IMR-90 (cell line): ENCODE measurements at regions not wholly inside any gene's neighbourhood (a gene's known extent, or its start where the extent isn't known, plus 50 kb on each side); places are given as distances from the start of the nearest gene placed in this dataset.

ENCODE experiments used
- ATAC-seq: fragments of 200-7000 bp; cut with Tn5 transposase; 2 replicates; pipeline ENCODE4 v1.9.1; 2020; ENCODE audit warnings: low read depth, mild to moderate bottlenecking, moderate library complexity
- BruUV-seq: library from RNA; stranded (reverse); fragments of 400-500 nt; replicated peaks from 2 replicates; lab custom pipeline; 2021; lab: Mats Ljungman, UMichigan
- CTCF ChIA-PET: fragments of 300-600 bp; formaldehyde crosslinking; extraction: SDS; loops from one replicate; lab custom pipeline; 2021; ENCODE audit warnings: antibody characterized with exemption; lab: Yijun Ruan, JAX
- POLR2A ChIA-PET: fragments of 300-600 bp; sonication (Branson Sonifier 250); formaldehyde crosslinking; loops from one replicate; lab custom pipeline; 2022; ENCODE audit warnings: antibody characterized with exemption; ENCODE audit not compliant: unreplicated experiment; lab: Charles Lee
- DNase-seq: peaks from one replicate; pipeline ENCODE4 v3.0.0; 2013
- H2AFZ ChIP-seq: replicated peaks from 2 replicates; pipeline ENCODE3; 2013; ENCODE audit warnings: low read length, mild to moderate bottlenecking; ENCODE audit not compliant: poor library complexity
- H2AK5ac ChIP-seq: 2 replicates; pipeline ENCODE4 v1.6.1; 2013; ENCODE audit warnings: low read depth, low read length, inconsistent platforms
- H2AK9ac ChIP-seq: replicated peaks from 2 replicates; pipeline ENCODE3; 2013; ENCODE audit warnings: mild to moderate bottlenecking, low read depth, low read length, moderate library complexity; ENCODE audit not compliant: poor library complexity
- H2BK120ac ChIP-seq: 2 replicates; pipeline ENCODE4 v1.6.1; 2013; ENCODE audit warnings: low read depth, low read length, inconsistent platforms
- H2BK15ac ChIP-seq: 3 replicates; pipeline ENCODE4 v1.6.1; 2013; ENCODE audit warnings: low read depth, low read length, inconsistent platforms
- H2BK20ac ChIP-seq: 2 replicates; pipeline ENCODE4 v1.6.1; 2013; ENCODE audit warnings: low read depth, mild to moderate bottlenecking, inconsistent platforms, low read length, moderate library complexity
- H2BK5ac ChIP-seq: 2 replicates; pipeline ENCODE4 v1.6.1; 2013; ENCODE audit warnings: mild to moderate bottlenecking, low read depth, low read length, inconsistent platforms; ENCODE audit not compliant: poor library complexity, severe bottlenecking
- H3K14ac ChIP-seq: replicated peaks from 2 replicates; pipeline ENCODE4 v1.6.1; 2013; ENCODE audit warnings: low read depth, low read length, inconsistent platforms
- H3K18ac ChIP-seq: 2 replicates; pipeline ENCODE4 v1.6.1; 2013; ENCODE audit warnings: low read depth, low read length, control low read depth
- H3K23ac ChIP-seq: 2 replicates; pipeline ENCODE4 v1.6.1; 2013; ENCODE audit warnings: low read depth, low read length, inconsistent platforms
- H3K27ac ChIP-seq: 2 replicates; pipeline ENCODE4 v1.5.1; 2013; ENCODE audit warnings: mild to moderate bottlenecking, control low read depth, low read length; ENCODE audit not compliant: insufficient read depth
- H3K27me3 ChIP-seq: 2 replicates; pipeline ENCODE4 v1.6.1; 2013; ENCODE audit warnings: low read length; ENCODE audit not compliant: control insufficient read depth, insufficient read depth
- H3K36me3 ChIP-seq: 2 replicates; pipeline ENCODE4 v1.6.1; 2013; ENCODE audit warnings: low read length, mixed read lengths; ENCODE audit not compliant: control insufficient read depth, insufficient read depth
- H3K4ac ChIP-seq: 2 replicates; pipeline ENCODE4 v1.6.1; 2013; ENCODE audit warnings: low read depth, low read length, inconsistent platforms
- H3K4me1 ChIP-seq: 2 replicates; pipeline ENCODE4 v1.6.1; 2013; ENCODE audit warnings: low read length, mixed read lengths; ENCODE audit not compliant: control insufficient read depth, insufficient read depth
- H3K4me2 ChIP-seq: 2 replicates; pipeline ENCODE4 v1.6.1; 2013; ENCODE audit warnings: low read depth, mild to moderate bottlenecking, control low read depth, low read length, moderate library complexity
- H3K4me3 ChIP-seq: 2 replicates; pipeline ENCODE4 v1.5.1; 2013; ENCODE audit warnings: low read depth, mild to moderate bottlenecking, control low read depth, low read length, moderate library complexity; ENCODE audit not compliant: insufficient read depth
- H3K56ac ChIP-seq: 2 replicates; pipeline ENCODE4 v1.6.1; 2013; ENCODE audit warnings: low read length, inconsistent platforms; ENCODE audit not compliant: insufficient read depth; ENCODE audit errors: extremely low read depth
- H3K79me1 ChIP-seq, 2 experiments: 2 replicates each; pipeline ENCODE4 v1.6.1; 2013; ENCODE audit warnings: low read length in 2 of 2, inconsistent platforms in 1 of 2, low read depth in 1 of 2
- H3K9ac ChIP-seq: 2 replicates; pipeline ENCODE4 v1.6.1; 2013; ENCODE audit warnings: low read depth, low read length, control low read depth
- H3K9me1 ChIP-seq: 2 replicates; pipeline ENCODE4 v1.6.1; 2013; ENCODE audit warnings: low read length, inconsistent platforms; ENCODE audit not compliant: insufficient read depth
- H3K9me3 ChIP-seq: 2 replicates; pipeline ENCODE4 v1.6.1; 2013; ENCODE audit warnings: low read length; ENCODE audit not compliant: control insufficient read depth, insufficient read depth
- H4K20me1 ChIP-seq: 2 replicates; pipeline ENCODE4 v1.6.1; 2013; ENCODE audit warnings: low read length, inconsistent platforms; ENCODE audit not compliant: insufficient read depth
- H4K5ac ChIP-seq: 2 replicates; pipeline ENCODE4 v1.6.1; 2013; ENCODE audit warnings: mild to moderate bottlenecking, low read depth, low read length, control low read depth
- H4K8ac ChIP-seq, 2 experiments: 2 replicates each; pipeline ENCODE4 v1.6.1; 2013; ENCODE audit warnings: low read depth in 2 of 2, low read length in 2 of 2, control low read depth in 1 of 2, inconsistent platforms in 1 of 2
- H4K91ac ChIP-seq: 2 replicates; pipeline ENCODE4 v1.6.1; 2013; ENCODE audit warnings: low read depth, low read length, inconsistent platforms; ENCODE audit not compliant: insufficient read depth
- CHD1 ChIP-seq: IDR thresholded peaks from 2 replicates; pipeline ENCODE4 v1.6.1; 2012; ENCODE audit warnings: low read depth, low read length, improper control_type of control experiment
- MAFK ChIP-seq: IDR thresholded peaks from 2 replicates; pipeline ENCODE4 v1.6.1; 2012; ENCODE audit warnings: low read depth, low read length, improper control_type of control experiment
- dilution Hi-C: fragments of 300-500 bp; cut with HindIII; formaldehyde crosslinking; loops from one replicate; pipeline ENCODE4 v1.14.3; 2018; ENCODE audit warnings: low sequenced_read_pairs; ENCODE audit not compliant: unreplicated experiment
- in situ Hi-C: fragments of 300-500 bp; cut with MboI; formaldehyde crosslinking; loops from 3 replicates; pipeline ENCODE4 v1.14.3; 2019; ENCODE audit warnings: low sequenced_read_pairs, inconsistent platforms, mixed read lengths
- intact Hi-C: fragments of 100-400 bp; cut with micrococcal nuclease; formaldehyde crosslinking; loops from 2 replicates; pipeline ENCODE4 v1.10.0; 2022

DNA sequence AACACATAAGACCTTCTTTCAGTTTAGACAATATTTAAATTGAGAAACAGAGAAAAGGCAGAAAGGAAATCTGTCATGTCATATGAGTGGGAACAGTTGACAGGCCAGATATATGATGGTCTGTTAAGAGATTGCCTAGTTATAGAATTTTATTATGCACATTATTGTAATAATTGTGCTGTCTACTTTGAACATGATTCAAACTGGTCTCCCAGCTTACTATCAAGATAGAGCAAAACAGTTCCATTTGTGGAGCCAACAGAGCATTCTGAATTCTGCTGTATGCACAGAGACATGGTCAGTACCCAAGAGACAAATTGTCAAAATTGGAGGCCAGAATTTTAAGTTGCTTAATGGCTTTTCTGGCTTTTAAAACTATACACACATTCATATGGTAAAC is 139.4 kb downstream of the FBXO8 start:
- no peaks in the 10 kb centered on the region for H4K20me1 ChIP-seq
- H3K4me1 ChIP-seq: no peaks in the 10 kb centered on the region
- H2AK5ac ChIP-seq: no peak overlapping the region
- TF ChIP-seq MAFK: no peak
- TF ChIP-seq CHD1: no peak
- no TSS peak for BruUV-seq
- DNase-seq (no peak), ATAC-seq (no peak)
- POLR2A ChIA-PET: no interaction called here
- no peak overlapping the region for H3K4me2 ChIP-seq
- no peak overlapping the region for H2BK20ac ChIP-seq
- no peaks in the 10 kb centered on the region for H3K79me1 ChIP-seq
- H4K5ac ChIP-seq: no peak overlapping the region
- H2BK5ac ChIP-seq: no peak overlapping the region
- H2BK120ac ChIP-seq: no peak overlapping the region
- H2AFZ ChIP-seq: no peak overlapping the region
- CTCF ChIA-PET: no interaction called here
- H3K4ac ChIP-seq: no peak overlapping the region
- H3K9ac ChIP-seq: no peak overlapping the region
- H3K27ac ChIP-seq: no peak overlapping the region
- in situ Hi-C loops: no loop called here
- H3K18ac ChIP-seq: no peak overlapping the region
- intact Hi-C loops: no loop called here
- no peak overlapping the region for H2AK9ac ChIP-seq
- no peaks in the 10 kb centered on the region for H3K9me1 ChIP-seq
- H4K91ac ChIP-seq: no peak overlapping the region
- no peak overlapping the region for H3K4me3 ChIP-seq
- no peak overlapping the region for H3K14ac ChIP-seq
- no peaks in the 10 kb centered on the region for H3K36me3 ChIP-seq
- H4K8ac ChIP-seq: no peak overlapping the region
- no peak overlapping the region for H3K23ac ChIP-seq
- no peaks in the 10 kb centered on the region for H3K9me3 ChIP-seq
- H3K27me3 ChIP-seq: no peaks in the 10 kb centered on the region
- dilution Hi-C loops: no loop called here
- H3K56ac ChIP-seq: no peak overlapping the region
- H2BK15ac ChIP-seq: no peak overlapping the region
